ENCODE measurements at regions not wholly inside any gene's neighbourhood (a gene's known extent, or its start where the extent isn't known, plus 50 kb on each side); places are given as distances from the start of the nearest gene placed in this dataset.

DNA sequence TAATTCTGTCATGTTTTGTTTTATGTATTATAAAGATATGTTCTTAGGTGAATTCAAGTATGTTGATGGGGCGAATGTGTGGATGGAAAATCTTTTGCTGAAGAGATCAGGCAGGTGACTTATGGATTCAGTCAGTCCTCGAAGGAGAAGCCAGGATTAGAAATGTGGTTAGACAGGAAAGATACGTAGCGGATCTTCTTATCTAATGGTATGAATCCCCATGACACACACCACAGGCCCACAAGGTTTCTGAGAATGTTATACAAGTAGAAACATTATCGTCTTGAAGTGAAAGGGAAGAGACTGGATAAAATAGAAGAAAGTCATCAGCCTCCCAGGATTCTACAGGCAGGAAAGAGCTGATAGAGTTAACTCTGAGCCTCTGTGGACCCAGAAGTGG, 69.0 kb upstream of the RFXAP start:
- no peak for DNase-seq

DNA sequence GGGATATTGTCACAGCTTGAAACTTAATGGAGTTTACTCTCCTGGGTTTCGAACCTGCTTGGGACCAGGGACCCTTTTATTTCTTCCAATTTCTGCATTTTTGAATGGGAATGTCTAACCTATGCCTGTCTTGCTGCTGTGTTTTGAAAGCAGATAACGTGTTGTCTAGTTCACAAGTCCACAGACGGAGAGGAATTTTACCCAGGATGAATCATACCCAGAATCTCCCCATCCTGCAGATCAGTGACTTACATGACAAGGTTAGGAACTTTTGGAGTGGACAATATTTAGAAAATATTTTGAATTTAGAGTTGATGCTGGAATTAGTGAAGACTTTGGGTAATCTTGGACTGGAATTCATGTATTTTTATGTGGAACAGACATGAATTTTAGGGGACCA, 68.6 kb upstream of the RFXAP start:
- no peak for DNase-seq

- DNase-seq: no peak
Observed at GRCh38 chr13:36750946-36751345, 68.1 kb upstream of the RFXAP start.

DNA sequence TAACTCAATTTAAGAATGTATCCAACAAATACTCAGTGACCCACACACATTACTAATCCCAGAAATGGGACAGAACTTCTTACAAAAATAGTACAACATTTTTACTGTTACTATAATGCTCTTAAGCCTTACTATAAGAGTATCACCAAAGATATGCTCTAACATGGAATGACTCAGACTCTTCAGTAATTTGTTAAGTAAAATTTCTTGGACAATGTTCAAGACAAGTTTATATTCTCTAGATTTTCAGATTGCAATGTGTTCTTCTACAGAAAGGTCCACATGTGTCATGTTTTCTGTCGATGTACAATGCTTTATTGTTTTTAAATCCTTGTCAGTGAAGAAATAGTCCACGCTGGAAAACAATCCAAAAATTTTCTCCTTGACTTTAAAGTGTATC, 66.3 kb upstream of the RFXAP start:
- DNase-seq: no peak

- no peak for DNase-seq
Observed at GRCh38 chr13:36753176-36753575, 65.8 kb upstream of the RFXAP start.

GRCh38 chr13:36758345-36758744, 60.7 kb upstream of the RFXAP start:
- DNase-seq: peak in 1 of 2 experiments; percentile 50

GRCh38 chr13:36763126-36763722, 55.8 kb upstream of the RFXAP start:
- no peak for DNase-seq

GRCh38 chr13:36764536-36764935, 54.5 kb upstream of the RFXAP start:
- DNase-seq: no peak

GRCh38 chr13:36764957-36765356, 54.1 kb upstream of the RFXAP start:
- DNase-seq: no peak

DNA sequence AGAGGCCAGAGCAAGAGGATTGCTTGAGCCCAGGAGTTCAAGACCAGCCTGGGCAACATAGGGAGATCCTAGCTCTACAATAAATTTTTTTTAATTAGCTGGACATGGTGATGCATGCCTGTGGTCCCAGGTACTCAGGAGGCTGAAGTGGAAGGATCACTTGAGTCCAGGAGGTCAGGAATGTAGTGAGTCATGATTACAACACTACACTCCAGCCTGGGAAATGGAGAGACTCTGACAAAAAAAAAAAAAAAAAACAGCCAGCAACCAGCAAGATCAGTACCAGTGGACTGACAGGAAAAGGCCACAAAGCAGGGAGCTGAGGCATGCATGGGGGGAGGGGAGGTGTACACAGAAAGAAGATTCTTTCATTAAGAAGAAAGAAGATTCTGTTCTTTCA, 52.7 kb upstream of the RFXAP start:
- no peak for DNase-seq

DNA sequence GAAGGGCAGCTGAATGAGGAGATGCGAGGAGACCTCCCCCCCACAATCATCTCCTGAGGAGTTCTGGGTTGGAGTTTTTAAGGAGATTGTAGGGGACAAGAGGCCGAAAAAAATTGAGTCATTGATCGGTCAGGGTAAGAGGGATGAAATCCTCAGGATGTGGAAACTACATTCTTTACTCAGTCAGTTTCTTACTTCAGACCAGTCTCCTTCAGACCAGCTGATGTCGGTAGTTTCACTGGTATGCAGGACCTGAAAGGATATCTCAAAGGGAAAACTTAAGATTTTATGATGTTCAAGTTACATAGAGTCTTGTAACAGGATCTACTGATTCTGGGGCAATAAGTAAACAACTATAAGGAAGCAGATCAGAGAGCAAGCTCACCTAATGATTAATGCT, 51.7 kb upstream of the RFXAP start:
- DNase-seq: no peak

- no peak for DNase-seq
Observed at GRCh38 chr13:36769126-36769525, 49.9 kb upstream of the RFXAP start.

Measured in NCI-H2081 (cell line).